ENCODE measurements at regions not wholly inside any gene's neighbourhood (a gene's known extent, or its start where the extent isn't known, plus 50 kb on each side); places are given as distances from the start of the nearest gene placed in this dataset.
"Not testable (repeated sequence)": the region's sequence is repeated elsewhere in the genome, so short reads cannot be mapped to it uniquely, and the experiment has no call there.

GRCh38 chr2:164014791-164015190 is 279.0 kb upstream of the FIGN start:
- DNase-seq = no peak

DNA sequence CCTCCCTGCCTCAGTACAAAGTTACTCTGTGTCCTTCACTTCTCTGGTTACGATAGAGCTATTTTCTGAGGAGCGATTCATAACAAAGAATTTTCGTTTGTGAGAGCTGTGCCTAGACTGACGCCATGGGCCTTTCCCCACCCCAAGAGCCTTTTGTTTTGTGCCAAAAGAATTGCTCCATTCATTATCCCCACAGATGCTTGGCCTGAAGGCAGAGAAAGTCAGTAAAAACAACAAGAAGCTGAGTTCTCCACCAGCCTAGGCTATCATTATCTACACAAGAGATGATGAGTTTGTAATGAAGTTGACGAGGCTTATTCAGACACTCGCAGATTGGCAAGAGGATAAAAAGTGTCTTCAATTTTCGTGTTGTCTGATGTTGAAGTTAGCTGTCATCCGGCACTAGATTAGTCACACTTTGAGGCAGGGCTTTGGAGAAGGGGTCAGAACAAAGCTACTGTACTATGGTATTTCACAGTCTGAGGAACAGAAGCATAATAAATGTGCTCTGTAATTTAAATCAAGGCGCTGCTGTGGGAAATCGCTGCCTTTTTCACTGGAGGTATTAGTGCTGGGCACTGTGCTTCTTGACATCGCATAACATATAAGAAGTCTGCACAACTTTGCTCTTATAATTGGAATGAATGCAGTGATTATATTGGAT is 278.4 kb upstream of the FIGN start:
- no peak for DNase-seq

DNA sequence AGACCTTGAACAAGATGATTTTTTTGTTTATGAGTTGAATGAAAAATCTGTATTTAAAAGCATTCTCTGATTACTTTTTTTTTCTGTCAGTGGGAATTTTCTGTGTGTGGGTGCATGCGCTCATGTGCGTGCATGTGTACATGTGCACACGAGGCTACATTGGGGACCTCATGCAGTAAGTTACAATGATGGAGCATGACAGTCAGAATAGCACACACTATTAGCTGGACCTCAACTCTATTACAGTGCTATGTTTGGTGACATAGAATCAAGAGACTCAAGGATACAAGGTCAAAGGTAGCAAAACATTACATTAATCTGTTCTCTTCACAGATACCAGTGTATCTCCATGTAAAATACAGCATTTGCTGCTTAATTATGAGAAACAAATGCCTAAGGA is 276.8 kb upstream of the FIGN start:
- no peak for DNase-seq

DNA sequence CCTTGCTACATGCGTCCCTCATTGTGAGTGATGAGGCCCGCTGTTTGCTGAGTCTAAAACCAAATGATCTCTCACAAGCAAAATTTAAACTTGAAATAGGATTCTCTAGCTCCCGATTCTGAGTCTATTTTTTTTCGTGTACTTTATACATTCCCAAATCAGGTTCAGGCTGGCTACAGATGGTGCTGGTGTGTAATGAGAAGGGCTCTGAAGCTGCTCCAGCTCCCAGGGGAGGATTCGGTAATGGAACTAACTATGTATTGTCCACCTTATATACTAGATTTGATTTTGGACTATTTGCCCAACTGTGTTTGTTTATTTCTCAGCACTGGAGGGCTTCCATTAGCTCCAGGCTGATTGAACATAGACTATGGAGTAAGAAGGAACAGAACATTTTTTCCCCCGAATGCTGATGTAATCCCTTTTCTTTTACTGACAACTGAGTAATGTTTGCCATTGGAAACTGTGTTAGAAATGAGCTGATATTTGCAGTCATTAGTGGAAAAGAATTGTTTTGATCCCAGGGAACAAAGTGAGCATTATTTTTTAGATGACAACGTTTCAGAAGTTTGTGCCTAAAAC is 274.0 kb upstream of the FIGN start:
- no peak for DNase-seq

DNA sequence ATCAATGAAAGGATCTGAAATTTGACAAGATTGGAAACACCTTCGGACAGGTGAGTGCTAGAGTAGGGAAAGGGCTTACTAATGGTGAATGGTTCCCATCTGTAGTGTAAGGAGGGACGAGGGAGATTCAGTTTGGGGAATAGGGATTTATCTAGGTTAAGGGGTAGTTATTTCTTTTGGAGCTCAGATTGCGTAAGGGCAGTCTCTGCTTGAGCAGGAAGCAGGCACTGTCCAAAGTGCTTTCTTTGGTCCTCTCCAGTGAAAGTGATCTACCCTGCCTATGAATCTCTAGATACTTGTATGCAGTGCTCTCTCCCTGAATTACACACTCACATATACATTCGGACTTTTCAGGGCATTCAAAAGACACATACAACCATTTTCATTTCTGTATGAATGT is 272.9 kb upstream of the FIGN start:
- DNase-seq = no peak

- no peak for DNase-seq
Measured at GRCh38 chr2:164006704-164007103, 270.9 kb upstream of the FIGN start.

DNA sequence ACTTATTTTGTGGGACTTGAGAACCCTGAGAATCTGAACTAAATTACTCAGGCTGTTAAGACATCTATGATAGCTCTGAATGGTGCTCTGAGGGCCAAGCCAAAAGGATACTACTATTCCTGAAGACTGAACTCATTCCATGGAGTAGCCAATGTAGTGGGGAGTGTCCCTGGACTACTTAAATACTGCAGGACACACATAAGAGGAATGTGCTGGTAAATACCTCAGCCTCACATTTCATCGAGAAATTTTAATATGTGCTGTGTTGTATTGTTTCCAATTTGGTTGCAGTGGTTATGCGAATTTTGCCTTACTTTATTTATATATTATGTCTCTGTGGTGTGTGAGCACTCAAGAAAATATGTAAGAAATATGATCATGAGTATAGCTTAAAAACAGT is 264.4 kb upstream of the FIGN start:
- no peak for DNase-seq

DNA sequence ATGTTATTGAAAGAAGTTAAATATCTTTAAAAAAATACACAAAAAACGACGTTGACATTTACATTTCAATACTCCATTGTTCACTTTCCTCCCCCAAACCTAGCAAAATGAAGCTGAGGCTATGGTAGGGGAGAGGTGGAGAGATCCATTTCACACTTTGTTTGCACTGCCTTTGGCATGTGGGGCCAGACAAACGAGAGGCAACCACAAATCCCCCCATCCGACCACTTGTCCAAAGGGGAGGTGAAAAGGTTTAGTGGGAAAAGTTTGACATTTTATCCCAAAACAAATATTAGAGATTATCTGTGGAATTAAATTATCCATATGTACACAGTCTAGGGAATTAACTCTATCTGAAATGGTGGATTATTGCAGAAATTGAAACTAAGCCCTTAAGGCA is 261.7 kb upstream of the FIGN start:
- DNase-seq = no peak

GRCh38 chr2:163990541-163990940 is 254.7 kb upstream of the FIGN start:
- no peak for DNase-seq

DNA sequence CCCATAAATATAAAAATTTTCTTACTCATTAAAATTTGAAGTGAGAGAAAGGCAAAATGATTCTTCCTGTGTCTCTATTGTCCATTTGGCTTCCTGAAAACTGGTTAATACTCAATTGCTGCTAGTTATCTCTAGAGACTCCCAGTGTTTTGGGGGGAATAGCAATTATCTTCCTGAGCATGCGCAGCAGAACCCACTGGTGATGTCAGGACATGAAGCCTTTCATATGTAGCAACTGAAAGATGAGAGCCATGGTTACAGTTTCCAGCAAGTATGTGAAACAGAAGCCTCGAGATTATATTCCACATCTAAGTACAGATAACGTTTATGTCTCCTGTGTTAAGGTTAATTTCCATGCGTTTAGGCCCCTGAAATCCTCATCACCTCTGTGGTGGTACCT is 254.3 kb upstream of the FIGN start:
- DNase-seq = no peak

- no peak for DNase-seq
Measured at GRCh38 chr2:163987175-163987940, 251.6 kb upstream of the FIGN start.

DNA sequence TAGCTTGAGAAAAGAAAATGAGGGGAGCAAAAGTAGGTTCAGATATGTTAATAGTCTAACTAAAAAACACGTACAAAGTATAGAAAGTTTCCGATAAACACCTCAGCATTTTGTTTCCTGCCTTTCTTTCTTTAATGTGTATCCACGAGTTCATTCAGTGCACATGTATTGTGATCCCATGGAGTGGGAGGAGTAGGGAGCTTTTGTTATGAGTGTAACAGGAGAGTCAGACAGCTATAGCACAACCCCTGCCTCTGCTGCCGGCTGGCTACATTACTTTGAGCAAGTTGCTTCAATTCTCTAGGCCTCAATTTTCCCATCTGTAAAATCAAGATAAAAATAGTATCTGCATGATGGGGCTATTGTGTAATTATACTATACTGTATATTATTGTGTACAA is 249.2 kb upstream of the FIGN start:
- no peak for DNase-seq

GRCh38 chr2:163983911-163984310 is 248.1 kb upstream of the FIGN start:
- DNase-seq = no peak

- DNase-seq = no peak
Measured at GRCh38 chr2:163982938-163983337, 247.1 kb upstream of the FIGN start.

DNA sequence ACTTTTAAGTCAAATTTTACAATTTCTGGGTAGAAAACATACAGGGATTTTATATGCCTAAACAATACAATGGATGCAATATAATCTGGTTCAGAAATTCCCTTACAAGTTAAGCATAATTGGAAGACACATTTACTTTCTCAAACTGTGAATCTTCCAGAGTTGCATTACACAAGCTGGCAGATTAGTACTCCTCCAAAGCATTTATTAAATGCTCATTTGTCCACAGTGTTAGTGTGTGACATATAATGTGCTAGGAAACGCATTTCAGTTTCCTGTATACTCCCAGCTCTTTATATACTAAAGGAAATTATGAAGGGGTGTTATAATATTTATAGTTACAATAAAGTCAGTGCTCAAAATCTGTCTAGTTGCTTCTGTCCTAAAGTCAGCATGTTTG is 239.0 kb upstream of the FIGN start:
- no peak for DNase-seq

- DNase-seq = no peak
Measured at GRCh38 chr2:163970058-163970813, 234.4 kb upstream of the FIGN start.

DNA sequence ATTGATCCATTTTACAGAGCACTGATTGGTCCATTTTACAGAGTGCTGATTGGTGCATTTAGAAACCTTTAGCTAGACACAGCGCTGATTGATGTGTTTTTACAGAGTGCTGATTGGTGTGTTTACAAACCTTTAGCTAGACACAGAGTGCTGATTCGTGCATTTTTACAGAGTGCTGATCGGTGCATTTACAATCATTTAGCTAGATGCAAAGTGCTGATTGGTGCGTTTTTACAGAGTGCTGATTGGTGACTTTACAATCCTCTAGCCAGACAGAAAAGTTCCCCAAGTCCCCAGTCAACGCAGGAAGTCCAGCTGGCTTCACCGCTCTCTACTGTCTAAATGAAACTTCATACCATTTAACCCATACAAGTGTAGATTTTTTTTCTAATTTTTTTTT is 228.5 kb upstream of the FIGN start:
- DNase-seq = not testable (repeated sequence)

- no peak for DNase-seq
Measured at GRCh38 chr2:163953390-163953907, 217.6 kb upstream of the FIGN start.

DNA sequence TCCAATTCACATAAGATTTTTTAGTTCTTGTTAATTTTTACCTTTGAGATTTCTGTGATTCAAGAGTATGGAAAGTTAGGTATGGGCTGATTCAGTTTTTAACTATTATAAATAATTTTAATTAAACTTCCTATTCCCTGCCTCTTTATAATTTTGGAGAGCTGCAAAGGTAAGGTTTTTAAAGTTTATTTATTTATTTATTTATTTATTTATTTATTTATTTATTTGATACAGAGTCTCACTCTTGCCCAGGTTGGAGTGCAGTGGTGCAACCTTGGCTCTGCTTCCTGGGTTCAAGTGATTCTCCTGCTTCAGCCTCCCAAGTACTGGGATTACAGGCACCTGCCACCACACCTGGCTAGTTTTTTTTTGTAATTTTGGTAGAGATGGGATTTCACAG is 215.5 kb upstream of the FIGN start:
- DNase-seq = no peak

- DNase-seq = no peak
Measured at GRCh38 chr2:163949693-163950092, 213.9 kb upstream of the FIGN start.

GRCh38 chr2:163944347-163944737 is 208.5 kb upstream of the FIGN start:
- DNase-seq = no peak

GRCh38 chr2:163943403-163944346 is 207.9 kb upstream of the FIGN start:
- DNase-seq = no peak

Data from T-helper 2 cell (primary cell).